D341Med (cell line): ENCODE measurements at regions not wholly inside any gene's neighbourhood (a gene's known extent, or its start where the extent isn't known, plus 50 kb on each side); places are given as distances from the start of the nearest gene placed in this dataset.

Experiments
- DNase-seq: peaks from one replicate; pipeline ENCODE4 v3.0.0; 2012; ENCODE audit warnings: low spot score

DNA sequence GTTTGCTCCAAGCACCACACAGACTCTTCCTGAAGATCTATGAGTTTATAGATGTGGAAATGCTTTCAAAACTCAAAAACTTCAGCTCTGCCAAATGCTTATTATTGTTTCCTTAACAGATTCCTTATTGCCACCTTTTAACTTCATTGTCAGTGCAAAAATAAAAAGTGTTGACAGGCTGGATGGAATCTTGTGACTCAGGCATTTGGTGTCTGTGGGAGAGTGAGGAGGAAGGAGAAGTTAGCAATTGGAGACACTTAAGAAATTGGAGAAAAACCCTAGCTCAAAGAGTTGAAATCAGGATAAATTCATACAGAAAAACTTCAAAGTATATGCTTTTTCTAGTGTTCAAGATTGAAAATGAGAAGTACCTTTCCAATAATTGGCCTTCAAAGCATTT, 140.6 kb upstream of the PUM3 start:
- no peak for DNase-seq

DNA sequence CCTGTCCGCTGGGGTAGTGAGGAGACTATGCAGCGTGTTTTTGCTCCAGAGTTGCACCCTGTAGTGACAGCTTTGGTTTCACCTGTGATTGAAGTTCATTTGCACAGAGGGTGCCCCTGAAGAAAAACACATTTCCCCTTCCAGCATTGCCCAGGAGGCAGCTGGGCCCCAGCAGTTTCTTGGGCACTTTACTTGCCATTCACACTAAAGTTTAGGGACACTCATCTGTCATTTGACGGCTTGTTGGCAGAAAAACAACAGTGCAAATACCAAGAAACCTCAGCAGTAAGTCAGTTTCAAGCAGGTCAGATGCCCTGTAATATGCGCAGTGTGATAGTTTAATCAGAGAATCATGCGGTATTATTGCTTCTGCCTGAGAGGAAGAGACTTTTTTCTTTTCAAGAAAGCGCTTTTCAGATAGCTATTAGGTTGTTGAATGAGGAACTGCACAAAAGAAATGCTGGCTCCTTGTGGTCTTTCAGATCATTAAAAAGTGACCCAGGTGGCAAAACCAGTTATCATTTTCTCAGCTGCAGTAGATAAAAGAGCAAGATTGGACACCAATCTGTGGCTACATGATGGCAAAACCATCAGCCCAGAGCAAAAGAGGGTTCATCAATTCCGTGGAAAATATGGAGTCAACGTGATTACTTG, 136.2 kb upstream of the PUM3 start:
- no peak for DNase-seq

DNA sequence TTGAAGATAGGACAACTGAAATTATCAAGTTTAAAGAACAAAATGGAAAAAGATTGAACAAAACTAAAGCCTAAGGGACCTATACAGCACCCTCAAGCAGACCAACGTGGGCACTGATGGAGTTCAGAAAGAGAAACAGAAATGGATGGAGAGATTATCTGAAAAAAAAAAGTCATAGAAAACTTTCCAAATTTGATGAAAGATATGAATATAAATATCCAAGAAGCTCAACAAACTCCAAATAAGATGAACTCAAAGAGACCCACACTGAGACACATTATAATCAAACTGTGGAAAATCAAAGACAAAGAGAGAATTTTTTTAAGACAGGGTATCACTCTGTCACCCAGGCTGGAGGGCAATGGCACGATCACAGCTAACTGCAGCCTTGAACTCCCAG, 128.6 kb upstream of the PUM3 start:
- DNase-seq = no peak

DNA sequence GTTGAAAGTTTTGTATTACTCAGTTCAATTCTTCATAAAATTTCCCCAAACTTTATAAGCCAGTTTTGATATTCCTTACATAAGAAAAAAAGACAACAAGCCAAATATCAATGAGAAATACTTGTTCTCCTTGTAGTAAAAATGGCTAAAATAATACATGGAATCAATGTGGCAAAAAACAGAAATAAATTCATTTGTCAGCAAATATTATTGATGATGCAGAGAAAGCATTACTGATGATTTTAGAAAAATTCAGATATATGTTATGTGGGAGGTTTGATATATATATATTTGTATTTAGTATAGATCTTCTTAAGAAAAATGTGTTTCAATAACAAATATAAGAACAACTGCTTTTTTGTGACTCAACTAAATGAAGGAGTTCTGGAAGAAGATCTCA, 127.0 kb upstream of the PUM3 start:
- DNase-seq = no peak

DNA sequence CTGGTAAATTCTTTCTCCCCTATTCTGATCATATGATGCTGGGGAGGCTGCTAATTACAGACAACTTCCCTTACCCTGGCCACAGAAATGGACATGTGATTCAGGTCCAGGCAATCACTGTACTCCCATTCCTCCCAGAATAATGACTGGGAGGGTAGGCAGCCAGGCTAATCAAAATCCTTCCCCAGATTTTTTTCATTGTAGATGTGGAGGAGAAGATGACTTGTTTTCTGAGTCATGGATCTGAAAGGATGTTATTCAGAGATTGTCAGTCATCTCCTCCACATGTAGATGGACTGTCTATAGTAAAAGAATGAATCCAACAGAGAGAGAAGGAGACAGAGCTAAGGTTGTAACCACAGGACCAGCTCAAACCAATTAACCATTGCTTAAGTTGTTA, 123.9 kb upstream of the PUM3 start:
- no peak for DNase-seq

DNA sequence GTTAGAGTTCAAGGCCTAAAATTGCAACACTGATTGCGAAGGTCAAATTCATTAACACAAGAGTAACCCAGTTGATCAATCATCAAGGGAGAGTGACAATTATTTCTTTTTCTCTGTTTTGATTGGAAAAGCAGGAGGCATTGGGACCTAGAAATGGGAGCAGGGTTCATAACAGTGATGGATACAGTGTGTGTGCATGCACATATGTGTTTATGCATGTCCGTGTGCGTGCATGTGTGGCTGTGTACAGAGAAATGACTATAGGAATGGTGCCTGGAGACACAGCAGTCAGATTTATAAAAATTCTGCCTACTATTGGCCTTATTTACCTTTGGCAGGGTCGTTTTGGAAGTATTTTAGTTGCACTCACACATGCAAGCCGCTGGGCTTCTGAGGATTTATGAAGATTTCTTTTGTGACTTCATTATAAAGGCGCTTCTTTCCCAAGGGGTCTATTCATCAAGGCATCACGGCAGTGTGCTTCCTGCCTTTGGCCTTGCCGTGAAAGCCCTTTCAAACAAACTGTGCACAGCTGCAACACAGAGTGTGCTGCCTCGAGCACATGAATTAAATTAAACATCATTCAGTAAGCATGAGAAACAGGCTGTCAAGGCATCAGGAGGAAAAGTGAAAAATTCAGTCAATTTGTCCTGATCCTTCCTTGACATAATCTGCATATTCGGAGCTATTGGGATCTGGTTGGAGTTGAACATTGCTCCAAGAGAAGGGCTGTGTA, 122.8 kb upstream of the PUM3 start:
- no peak for DNase-seq

DNA sequence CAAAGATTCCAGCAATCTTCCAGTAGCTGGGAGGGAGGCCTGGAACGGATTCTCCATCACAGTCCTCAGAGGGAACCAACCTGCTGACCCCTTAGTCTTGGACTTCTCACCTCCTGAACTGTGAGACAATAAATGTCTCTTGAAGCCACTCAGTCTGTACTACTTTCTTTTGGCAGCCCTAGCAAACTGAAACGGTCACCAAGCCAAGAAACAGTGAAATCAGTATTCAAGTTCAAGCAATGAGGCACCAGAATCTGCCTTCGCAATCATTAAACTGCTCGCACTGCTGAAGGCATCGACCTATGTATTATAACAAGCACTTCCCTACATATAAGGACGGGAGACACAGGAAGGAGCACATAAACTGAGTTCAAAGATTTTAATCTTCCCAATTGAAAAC, 120.6 kb upstream of the PUM3 start:
- no peak for DNase-seq

DNA sequence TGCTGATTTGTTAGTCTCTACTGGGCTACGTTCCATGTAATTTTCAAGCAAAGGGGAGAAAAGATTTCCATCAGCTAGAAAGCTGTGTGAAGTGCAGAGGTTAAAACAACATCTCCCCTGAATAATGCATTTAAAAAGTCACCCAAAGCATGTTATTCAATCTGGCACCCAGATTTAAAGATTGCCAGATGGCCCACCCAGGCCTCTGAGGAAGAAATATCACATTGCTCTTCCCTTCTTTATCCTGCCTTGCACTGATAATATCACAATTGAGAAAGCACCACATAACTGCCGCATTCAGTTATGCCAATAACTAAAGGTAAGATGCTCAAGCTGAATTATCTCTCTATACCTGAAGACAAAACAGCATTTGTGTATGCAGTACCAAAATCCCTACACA, 119.4 kb upstream of the PUM3 start:
- DNase-seq = no peak

DNA sequence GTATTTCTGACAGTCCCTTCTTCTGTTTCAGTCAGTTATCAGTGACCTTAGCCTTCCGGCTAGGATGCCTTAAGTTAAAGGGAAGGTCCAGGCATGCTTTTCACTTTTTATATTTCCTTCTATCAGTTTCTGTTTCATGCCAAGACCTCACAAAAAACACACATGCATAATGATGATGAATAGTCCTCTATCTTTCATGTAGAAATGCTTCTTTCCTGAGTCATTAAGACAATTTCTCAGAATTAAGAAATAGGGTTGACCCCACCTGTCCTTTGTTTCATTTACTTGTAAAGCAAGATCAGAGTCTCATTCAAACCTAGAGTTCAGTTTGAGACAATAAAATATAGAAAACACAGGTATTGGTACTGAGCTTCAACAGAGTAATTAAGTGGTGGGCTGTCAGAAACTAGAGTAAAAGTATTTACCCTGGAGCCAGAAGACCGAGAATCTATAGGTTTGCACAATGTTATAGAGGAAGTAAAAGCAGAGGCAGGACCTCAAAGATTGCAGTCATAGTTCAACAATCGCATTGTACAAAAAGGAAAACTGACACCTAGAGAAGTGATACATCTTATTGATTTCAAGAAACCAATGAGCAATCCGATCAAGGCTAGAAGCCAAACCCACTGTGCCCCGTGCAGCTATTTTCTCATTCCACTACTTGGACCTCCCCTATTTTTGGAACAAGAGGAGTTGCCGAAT, 118.7 kb upstream of the PUM3 start:
- no peak for DNase-seq

DNA sequence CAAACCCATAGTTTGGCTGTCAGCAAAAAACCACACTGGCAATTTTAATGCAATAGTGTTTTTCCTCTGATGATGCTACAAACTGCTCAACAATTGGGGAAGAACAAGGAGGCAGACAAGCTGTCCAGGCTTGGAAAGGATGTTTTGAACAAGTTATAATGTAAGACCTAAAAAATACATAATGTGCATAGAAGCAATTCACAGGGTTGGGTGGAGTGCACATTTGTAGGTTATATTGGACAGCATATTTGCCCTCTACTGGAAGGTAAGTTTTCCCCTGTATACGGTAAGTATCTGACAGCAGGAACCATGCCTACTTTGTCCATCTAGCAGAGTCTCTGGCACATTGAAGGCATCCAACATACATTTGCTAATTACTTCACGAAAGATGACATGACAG, 114.3 kb upstream of the PUM3 start:
- DNase-seq = no peak

DNA sequence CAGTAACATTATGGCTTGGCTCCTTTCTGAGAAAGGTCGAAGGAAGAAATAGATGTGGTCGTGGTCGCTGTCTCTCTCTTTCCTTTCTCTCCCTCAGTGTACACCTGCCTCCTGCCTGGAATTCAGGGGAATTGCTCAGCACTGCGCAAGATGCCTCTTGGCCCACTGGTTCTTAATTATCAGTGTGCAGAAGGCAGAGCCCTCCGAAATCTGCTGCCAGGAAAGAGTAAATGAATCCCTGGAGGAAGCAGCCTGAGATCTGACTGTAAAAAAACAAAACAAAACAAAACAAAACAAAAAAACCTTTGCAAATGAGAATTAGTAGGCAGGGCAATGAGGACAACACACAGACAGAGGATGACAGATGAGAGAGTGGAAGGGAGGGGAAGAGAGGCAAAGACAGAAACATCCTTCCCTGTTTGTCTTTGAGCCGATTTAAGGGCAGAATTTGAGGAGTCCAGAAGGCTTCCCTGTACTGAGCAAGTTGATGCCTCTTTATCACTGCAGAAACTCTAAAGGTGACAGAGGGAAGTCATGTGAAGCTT, 113.8 kb upstream of the PUM3 start:
- DNase-seq = no peak

DNA sequence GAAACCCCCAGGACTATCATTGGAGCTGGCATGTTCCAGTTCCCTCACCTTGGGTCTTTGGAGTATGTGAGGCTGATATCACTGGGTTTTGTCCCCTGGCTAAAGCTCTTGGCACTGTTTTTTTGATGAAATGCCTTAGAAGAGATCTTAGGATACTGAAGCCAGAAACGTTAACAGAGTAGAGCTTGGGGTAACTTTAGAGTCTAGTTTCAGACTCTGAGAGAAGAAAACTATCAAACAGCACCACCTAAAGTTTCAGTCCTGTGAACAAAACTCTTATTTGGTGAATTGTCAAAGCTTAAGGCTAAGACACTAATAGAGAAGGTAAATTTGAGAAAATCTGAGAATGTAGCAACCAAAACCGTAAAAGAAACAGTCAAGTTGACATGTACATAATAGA, 111.7 kb upstream of the PUM3 start:
- DNase-seq = no peak

DNA sequence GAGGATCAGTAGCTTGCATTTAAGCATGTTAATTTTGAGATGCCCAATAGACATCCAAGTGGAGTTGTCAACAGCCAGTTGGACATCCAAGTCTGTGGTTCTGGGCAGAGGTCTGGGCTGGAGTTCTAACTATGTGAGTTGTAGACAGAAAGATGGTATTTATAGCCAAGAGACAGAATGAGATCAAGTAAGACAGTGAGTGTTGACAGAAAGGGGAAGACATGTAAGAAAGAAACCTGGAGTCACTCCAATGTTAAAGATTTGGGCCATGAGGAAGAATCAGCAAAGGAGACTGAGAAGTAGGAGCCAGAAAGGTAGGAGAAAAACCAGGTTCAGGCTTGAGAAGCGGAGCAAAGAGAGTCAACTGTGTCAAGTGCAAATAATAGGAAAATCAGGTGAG, 95.5 kb upstream of the PUM3 start:
- DNase-seq = no peak

DNA sequence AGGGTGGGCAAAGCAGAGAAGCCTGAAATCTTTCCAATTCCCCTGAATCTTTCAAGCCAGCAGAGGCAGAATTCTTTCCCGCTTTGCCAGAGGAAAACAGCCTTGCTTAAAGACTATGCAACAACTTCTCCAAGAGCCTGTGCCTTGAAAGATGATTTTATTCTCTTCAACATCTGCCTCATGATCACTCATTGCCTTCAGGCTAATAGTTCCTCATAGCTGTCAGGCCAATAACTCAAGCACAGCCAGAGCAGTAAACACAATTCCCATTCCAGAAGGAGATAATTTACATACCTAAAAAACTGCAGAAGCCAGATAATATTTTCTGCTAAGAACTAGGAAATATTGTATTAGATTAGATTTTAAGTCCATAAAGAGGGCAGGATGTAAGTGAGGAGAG, 92.3 kb upstream of the PUM3 start:
- DNase-seq = no peak

DNA sequence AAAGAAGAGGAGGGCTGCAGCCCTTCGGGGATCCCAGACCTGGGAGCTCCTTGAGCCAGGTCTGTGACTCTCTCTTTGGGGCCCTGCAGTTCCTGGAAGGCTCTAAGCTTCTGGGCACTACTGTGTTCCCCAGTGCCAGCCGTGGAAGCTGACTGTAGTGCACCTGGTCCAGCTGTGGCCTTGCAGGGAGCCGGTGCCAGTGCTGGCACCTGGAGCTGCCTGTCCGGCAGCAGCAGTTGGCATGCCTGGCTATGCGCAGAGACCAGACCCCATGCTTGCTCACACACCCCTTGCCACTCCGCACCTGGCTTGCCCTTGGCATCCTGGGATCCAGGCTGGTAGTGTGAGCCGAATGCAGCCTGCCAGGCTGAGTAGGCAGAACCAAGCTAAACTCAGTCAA, 91.0 kb upstream of the PUM3 start:
- no peak for DNase-seq

DNA sequence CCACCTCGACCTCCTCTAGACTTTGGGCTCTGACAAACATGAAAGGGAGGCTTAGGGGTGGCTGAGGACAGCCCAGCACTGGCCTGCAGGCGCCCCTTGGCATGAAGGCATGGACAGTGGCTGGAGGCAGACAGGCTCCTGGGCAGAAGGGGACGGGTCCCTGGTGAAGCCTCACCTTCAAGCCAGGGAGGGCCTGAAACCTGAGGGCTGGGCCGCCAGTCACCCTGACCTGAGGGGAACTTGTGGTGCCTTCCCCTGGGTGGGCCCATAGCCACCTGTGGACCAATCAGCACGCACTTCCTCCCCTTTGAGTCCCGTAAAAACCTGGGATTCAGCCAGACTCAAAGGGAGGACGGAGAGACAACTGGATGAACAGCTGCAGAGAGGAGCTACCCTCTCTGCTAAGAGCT, 90.4 kb upstream of the PUM3 start:
- no peak for DNase-seq

DNA sequence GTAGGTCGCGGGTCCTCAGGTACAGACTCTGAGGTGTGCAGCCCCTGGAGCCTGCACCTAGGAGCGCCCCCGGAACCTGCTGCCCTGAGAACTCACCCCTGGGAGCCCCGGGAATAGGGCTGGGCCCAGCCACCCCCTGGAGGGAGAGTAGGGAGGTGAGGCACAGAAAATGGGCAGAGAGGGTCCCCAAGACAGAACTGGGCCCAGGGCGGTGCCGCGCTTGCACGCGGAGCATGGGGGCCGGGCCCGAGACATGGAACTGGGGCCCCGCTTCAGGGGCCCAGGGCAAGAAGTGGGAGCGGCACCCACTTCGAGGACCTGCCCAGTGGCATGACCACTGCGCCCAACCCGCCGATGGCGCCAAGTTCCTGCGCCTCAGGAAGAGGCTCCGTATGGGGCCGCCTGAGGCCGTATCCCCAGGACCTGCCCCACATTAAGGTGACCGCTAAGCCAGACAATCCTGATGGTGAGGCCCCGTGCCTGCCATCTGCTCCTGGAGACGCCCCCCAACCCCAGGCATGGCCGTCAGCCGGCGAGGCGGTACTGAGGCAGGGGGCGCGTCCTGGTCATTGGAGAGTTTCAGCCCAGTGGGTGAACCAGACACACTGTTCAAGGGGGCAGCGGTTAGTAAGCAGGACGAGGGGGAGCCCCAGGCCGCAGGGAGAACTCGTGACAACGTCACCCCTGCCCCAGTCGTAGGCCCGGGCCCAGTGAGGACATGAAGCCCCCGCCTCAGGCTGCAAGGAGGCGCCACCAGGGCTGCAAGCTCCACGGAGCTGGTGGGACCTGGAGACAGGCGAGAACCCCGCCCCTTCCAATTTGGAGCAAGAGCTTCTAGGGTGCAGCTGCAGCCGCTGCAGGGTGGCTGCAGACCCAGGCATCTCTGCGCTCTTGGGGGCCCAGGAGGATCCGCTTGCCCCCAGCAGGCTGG, 89.5 kb upstream of the PUM3 start:
- no peak for DNase-seq

DNA sequence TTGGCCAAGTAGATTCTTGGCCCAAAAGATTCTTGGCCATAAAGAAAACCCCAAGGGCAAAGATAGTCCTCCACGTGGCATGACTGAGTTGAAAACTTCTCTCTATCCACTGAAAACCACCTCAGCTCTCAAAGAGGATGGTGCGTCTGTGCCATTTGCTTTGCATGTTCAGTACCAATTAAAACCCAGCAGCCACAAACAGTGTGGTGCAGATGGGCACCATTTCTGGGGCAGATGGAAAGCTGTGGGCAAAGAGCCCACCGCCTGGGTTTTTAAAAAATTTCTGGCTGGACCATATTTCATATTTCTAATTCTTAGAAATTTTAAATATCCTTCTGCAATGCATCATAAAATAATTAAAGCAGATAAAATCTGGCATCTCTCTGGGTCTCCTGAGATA, 84.5 kb upstream of the PUM3 start:
- no peak for DNase-seq

DNA sequence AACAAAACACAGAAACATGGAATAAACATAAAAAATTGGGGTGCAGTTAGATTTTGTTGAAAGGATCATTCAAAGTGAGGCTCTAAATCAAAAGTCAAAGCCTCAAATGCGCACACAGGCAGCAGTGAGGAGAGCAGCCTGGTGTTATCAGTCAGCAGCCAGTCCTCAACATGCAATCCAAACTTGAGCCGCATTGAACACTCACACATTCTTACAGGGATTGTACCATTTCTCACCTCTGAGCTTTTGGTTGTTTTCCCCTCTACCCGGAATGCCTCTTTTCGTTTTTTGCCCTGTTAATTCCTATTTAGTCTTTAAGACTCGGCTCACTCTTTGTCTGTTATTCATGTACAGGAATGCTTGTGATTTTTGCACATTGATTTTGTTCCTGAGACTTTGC, 81.1 kb upstream of the PUM3 start:
- no peak for DNase-seq

DNA sequence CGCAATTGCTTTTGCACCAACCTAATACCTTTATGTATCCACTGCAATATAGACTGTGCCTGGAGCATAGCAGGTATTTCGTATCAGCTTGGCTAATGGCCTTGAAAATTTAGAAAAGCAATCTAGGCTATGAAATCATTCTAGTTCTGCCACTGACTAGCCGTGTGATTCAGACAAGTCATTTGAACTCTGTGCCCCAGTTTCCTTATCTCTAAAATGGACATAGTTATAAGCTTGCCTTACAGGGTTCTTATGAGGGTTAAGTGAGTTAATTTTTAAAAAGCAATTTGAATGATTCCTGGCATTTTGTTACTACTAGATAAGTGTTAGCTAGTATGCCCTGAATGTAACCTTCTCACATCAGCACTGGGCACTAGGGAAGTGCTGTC, 80.5 kb upstream of the PUM3 start:
- no peak for DNase-seq

DNA sequence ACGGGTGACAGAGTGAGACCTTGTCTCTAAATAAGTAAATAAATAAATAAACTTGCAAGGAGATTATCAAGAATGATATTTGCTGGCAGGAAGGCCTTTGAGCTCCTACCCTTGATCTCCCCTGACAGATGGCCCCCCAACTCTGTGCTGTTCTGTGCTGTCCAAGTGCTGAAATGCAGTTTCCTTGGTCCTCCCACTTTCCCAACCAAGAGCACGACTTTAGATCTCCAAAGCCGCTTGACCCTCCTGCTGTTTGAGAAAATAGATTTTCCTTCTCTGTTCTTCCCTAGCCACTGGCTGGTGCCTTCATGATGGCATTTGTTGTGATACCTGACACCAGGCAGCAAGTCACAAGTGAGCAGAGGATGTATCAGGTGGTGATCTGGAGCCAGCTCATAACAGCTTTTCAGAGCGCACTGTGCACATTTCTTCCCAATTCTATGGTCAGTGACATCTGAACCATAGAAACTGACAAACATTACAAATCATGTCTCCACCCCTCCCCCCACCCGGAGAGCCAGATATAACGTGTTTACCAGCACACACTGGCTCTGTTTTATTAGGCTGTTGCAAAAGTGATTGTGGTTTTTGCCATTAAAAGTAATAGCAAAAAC, 80.0 kb upstream of the PUM3 start:
- no peak for DNase-seq

DNA sequence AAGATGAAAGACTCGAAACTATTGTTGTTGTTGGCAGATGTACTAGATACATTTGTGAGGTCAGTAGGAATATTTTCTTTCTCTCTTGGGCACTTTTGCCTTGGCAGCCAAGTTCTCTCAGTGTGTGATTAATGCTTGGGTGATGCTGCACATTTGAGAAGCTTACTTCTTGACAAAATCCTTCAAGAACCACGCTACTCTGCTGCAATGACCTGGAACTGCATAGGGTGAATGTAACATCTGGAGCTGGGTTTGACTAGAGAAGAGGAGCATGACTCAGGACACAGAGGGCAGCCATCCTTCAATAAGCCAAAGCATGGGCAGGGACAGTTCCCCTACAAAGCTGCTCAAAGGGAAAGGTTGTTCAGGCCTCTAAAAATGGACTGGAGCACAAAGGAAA, 75.5 kb upstream of the PUM3 start:
- DNase-seq = no peak
